Neural progenitor cell (in vitro differentiated cells): ENCODE measurements at regions not wholly inside any gene's neighbourhood (a gene's known extent, or its start where the extent isn't known, plus 50 kb on each side); places are given as distances from the start of the nearest gene placed in this dataset.

Experiments
- DNase-seq: peaks from one replicate; pipeline ENCODE4 v3.0.0-alpha.2; 2016; ENCODE audit warnings: low spot score
- H2AFZ ChIP-seq: fragments of 200-600 bp; sonication (generic); replicated peaks from 2 replicates; pipeline ENCODE4 v1.6.1; 2016; ENCODE audit warnings: antibody characterized with exemption
- H3F3A ChIP-seq: fragments of 200-600 bp; sonication (generic); 2 replicates; pipeline ENCODE4 v1.6.1; 2016; ENCODE audit warnings: antibody characterized with exemption, low read depth
- H3K27ac ChIP-seq: fragments of 200-600 bp; sonication (generic); 2 replicates; pipeline ENCODE4 v1.5.1; 2016; ENCODE audit warnings: mild to moderate bottlenecking
- H3K27me3 ChIP-seq: fragments of 200-600 bp; sonication (generic); 2 replicates; pipeline ENCODE4 v1.6.1; 2016; ENCODE audit warnings: mild to moderate bottlenecking, moderate library complexity
- H3K36me3 ChIP-seq: fragments of 200-600 bp; sonication (generic); 2 replicates; pipeline ENCODE4 v1.5.1; 2016
- H3K4me1 ChIP-seq: fragments of 200-600 bp; sonication (generic); 2 replicates; pipeline ENCODE4 v1.6.1; 2016; ENCODE audit warnings: mixed run types
- H3K4me2 ChIP-seq: fragments of 200-600 bp; sonication (generic); 2 replicates; pipeline ENCODE4 v1.6.1; 2016
- H3K4me3 ChIP-seq: fragments of 200-600 bp; sonication (generic); 2 replicates; pipeline ENCODE4 v1.5.1; 2016
- H3K79me2 ChIP-seq: fragments of 200-600 bp; sonication (generic); 2 replicates; pipeline ENCODE4 v1.6.1; 2016; ENCODE audit warnings: low read depth
- H3K9ac ChIP-seq: fragments of 200-600 bp; sonication (generic); 2 replicates; pipeline ENCODE4 v1.6.1; 2016
- H3K9me3 ChIP-seq: fragments of 200-600 bp; sonication (generic); 2 replicates; pipeline ENCODE4 v1.5.1; 2016; ENCODE audit warnings: low read depth
- H4K20me1 ChIP-seq: fragments of 200-600 bp; sonication (generic); 2 replicates; pipeline ENCODE4 v1.6.1; 2016; ENCODE audit warnings: low read depth
- H3K27ac Mint-ChIP-seq: 3 replicates; pipeline ENCODE4 v1.8.0; 2021; ENCODE audit warnings: mixed read lengths
- H3K27me3 Mint-ChIP-seq: 2 replicates; pipeline ENCODE4 v1.8.0; 2022; ENCODE audit warnings: low read depth, mild to moderate bottlenecking, inconsistent platforms, moderate library complexity, mixed read lengths; ENCODE audit not compliant: insufficient read depth
- H3K36me3 Mint-ChIP-seq: 3 replicates; pipeline ENCODE4 v1.8.0; 2021; ENCODE audit warnings: mixed read lengths
- H3K4me1 Mint-ChIP-seq: 3 replicates; pipeline ENCODE4 v1.8.0; 2021; ENCODE audit warnings: mixed read lengths
- H3K4me3 Mint-ChIP-seq: 3 replicates; pipeline ENCODE4 v1.8.0; 2021; ENCODE audit warnings: mild to moderate bottlenecking, moderate library complexity, mixed read lengths
- H3K9me3 Mint-ChIP-seq: 3 replicates; pipeline ENCODE4 v1.8.0; 2020; ENCODE audit warnings: mixed read lengths
- CTCF ChIP-seq: fragments of 200-600 bp; sonication (generic); IDR thresholded peaks from 2 replicates; pipeline ENCODE4 v1.5.1; 2017; ENCODE audit warnings: antibody characterized with exemption, mild to moderate bottlenecking
- EZH2 ChIP-seq: fragments of 200-600 bp; sonication (generic); IDR thresholded peaks from 2 replicates; pipeline ENCODE4 v1.6.1; 2017; ENCODE audit warnings: antibody characterized with exemption, mild to moderate bottlenecking, moderate library complexity
- EZH2phosphoT487 ChIP-seq: fragments of 200-600 bp; sonication (generic); IDR thresholded peaks from 2 replicates; pipeline ENCODE4 v1.6.1; 2017; ENCODE audit warnings: antibody characterized with exemption

GRCh38 chr3:68059628-68060152 is 405.3 kb upstream of the SUCLG2 start:
- Mint-ChIP-seq H3K9me3 (no peaks in the 10 kb centered on the region), H3K4me3 (no peak overlapping the region), H3K27me3 (no peaks in the 10 kb centered on the region), H3K27ac (no peak overlapping the region), H3K36me3 (no peaks in the 10 kb centered on the region), H3K4me1 (no peaks in the 10 kb centered on the region)
- Histone ChIP-seq H4K20me1 (no peaks in the 10 kb centered on the region), H3K27ac (no peak overlapping the region), H3K9me3 (no peaks in the 10 kb centered on the region), H3F3A (no peaks in the 10 kb centered on the region), H3K4me1 (no peaks in the 10 kb centered on the region), H3K36me3 (no peaks in the 10 kb centered on the region), H3K9ac (no peak overlapping the region), H3K79me2 (no peaks in the 10 kb centered on the region), H3K4me3 (no peak overlapping the region), H3K27me3 (no peaks in the 10 kb centered on the region), H2AFZ (no peak overlapping the region), H3K4me2 (no peak overlapping the region)
- no peak for DNase-seq
- TF ChIP-seq EZH2phosphoT487, result no peak
- no peak for TF ChIP-seq CTCF
- TF ChIP-seq EZH2, result no peak

DNA sequence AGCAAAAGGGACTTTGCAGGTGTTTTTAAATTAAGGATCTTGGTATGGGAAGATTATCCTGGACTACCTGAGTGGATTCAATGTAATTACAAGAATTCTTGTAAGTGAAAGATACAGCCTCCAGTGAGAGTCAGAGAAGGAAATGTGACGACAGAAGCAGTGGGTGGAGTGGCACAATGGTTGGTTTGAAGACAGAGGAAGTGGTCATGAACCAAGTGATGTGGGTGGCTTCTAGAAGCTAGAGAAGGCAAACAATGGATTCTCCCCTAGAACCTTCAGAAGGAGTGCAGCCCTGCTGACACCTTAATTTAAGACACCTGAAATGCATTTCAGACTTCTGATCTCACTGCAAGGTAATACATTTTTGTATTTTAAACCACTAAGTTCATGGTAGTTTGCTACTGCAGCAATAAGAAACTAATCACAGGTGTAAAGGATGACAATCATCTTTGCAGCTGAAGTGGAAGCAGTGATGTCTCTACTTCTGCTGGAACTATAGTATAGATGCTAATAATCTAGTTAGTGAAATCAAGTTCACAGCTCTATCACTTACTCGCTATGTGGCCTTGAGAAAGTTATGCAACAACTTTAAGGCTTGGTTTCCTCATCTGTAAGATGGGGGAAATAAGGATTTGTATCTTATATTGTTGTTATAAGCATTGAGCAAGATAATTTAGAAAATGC is 403.4 kb upstream of the SUCLG2 start:
- H3K27me3 ChIP-seq, result no peaks in the 10 kb centered on the region
- H3K36me3 ChIP-seq, result no peaks in the 10 kb centered on the region
- no peaks in the 10 kb centered on the region for H3K4me1 ChIP-seq
- no peak overlapping the region for H2AFZ ChIP-seq
- H3K79me2 ChIP-seq, result no peaks in the 10 kb centered on the region
- no peak overlapping the region for H3K27ac Mint-ChIP-seq
- no peaks in the 10 kb centered on the region for H3K9me3 ChIP-seq
- TF ChIP-seq EZH2phosphoT487 (no peak), CTCF (no peak), EZH2 (no peak)
- no peaks in the 10 kb centered on the region for H3F3A ChIP-seq
- H4K20me1 ChIP-seq, result no peaks in the 10 kb centered on the region
- H3K4me2 ChIP-seq, result no peak overlapping the region
- no peaks in the 10 kb centered on the region for H3K9me3 Mint-ChIP-seq
- no peak overlapping the region for H3K27ac ChIP-seq
- no peak for DNase-seq
- no peaks in the 10 kb centered on the region for H3K27me3 Mint-ChIP-seq
- no peaks in the 10 kb centered on the region for H3K4me1 Mint-ChIP-seq
- H3K4me3 Mint-ChIP-seq, result no peak overlapping the region
- H3K4me3 ChIP-seq, result no peak overlapping the region
- no peak overlapping the region for H3K9ac ChIP-seq
- no peaks in the 10 kb centered on the region for H3K36me3 Mint-ChIP-seq

DNA sequence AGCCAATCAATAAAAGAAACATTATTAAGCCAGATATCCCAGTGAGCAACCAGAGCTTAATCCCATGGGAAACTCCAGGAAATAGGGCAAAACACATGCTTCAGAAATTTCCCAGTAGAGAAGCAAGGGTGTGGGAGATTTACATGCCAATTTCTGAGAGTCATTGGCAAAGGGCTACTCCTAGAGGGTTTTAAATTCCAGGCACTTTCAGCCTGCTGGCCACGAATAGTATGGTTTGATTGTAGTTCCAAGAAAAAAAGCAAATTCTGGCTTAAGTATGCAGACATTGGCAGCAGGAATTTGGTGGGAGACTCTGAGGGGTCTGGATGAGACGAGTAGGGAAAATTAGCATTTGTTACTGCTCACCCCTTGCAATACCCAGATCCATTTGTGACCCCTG is 402.1 kb upstream of the SUCLG2 start:
- TF ChIP-seq EZH2phosphoT487 (no peak), CTCF (no peak), EZH2 (no peak)
- H3K9me3 ChIP-seq, result no peaks in the 10 kb centered on the region
- no peak overlapping the region for H3K9ac ChIP-seq
- no peak overlapping the region for H2AFZ ChIP-seq
- no peaks in the 10 kb centered on the region for H3K79me2 ChIP-seq
- H3K4me3 ChIP-seq, result no peak overlapping the region
- no peak for DNase-seq
- H4K20me1 ChIP-seq, result no peaks in the 10 kb centered on the region
- H3K4me1 ChIP-seq, result no peaks in the 10 kb centered on the region
- Mint-ChIP-seq H3K4me3 (no peak overlapping the region), H3K27me3 (no peaks in the 10 kb centered on the region), H3K36me3 (no peaks in the 10 kb centered on the region), H3K4me1 (no peaks in the 10 kb centered on the region), H3K27ac (no peak overlapping the region), H3K9me3 (no peaks in the 10 kb centered on the region)
- H3K27me3 ChIP-seq, result no peaks in the 10 kb centered on the region
- no peaks in the 10 kb centered on the region for H3K36me3 ChIP-seq
- no peaks in the 10 kb centered on the region for H3F3A ChIP-seq
- H3K4me2 ChIP-seq, result no peak overlapping the region
- no peak overlapping the region for H3K27ac ChIP-seq
